ENCODE measurements at regions not wholly inside any gene's neighbourhood (a gene's known extent, or its start where the extent isn't known, plus 50 kb on each side); places are given as distances from the start of the nearest gene placed in this dataset.

DNA sequence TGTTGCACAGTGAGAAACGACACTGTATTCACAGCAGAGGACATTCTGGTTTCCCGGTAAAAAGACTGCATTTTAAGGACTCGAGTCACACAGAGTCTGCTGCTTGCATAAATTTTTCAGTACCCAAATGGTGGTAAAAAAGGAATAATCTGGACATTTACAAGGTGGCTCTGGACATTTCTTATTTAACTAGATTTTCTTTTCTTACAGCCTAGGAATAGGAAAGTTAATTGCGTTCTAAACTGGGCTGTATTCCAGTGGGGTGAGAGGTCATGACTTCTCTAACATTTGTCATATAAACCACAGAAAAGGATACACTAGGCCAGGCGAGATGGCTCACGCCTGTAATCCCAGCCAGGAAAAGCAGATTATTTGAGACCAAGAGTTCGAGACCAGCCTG, 237.5 kb upstream of the KLF6 start:
- TF ChIP-seq EZH2 (IDR thresholded peaks at IDR 0.05; ENCODE audit: insufficient read depth, poor library complexity, severe bottlenecking), result no peak
- TF ChIP-seq EZH2phosphoT487 (IDR thresholded peaks at IDR 0.05; ENCODE audit: insufficient read depth, low read depth), result no peak
